GM21367 (cell line): ENCODE measurements at regions not wholly inside any gene's neighbourhood (a gene's known extent, or its start where the extent isn't known, plus 50 kb on each side); places are given as distances from the start of the nearest gene placed in this dataset.

ENCODE experiments used
- ATAC-seq: cut with Tn5 transposase; IDR thresholded peaks from one replicate; pipeline ENCODE4 v1.9.1; 2021; ENCODE audit not compliant: unreplicated experiment

DNA sequence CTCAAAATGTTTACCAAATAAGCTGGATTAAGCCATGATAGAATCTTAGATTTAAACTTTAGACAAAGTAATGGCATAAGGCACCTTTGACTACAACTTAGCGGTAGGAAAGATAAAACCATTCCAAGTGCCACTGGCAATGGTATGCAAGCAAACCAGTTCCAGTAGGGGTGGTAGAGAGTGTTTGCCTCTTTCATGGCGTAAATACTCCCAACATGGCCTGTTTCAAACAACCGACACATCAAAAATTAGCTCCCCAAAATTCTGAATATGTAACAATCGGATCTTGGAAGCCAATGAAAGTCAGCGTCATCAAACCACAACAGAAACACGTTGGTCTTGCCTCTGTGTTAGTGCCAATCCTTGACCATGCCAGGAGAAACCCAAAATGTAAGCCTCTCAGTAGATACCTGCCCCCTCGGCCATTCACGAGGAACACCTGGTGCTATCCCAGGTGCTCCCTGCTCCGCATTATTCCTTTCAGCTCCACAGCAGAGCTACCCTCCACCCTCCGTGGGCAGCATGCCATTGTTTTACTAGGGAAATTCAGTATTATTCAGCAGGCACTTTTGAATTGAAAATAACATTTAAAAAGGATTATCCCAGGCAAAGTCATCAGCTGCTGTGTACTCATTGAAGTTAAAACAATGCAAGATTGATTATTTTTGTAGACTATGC, 307.8 kb upstream of the CDH11 start:
- ATAC-seq: no peak

- no peak for ATAC-seq
Measured at GRCh38 chr16:65426484-65426883, 304.6 kb upstream of the CDH11 start.

DNA sequence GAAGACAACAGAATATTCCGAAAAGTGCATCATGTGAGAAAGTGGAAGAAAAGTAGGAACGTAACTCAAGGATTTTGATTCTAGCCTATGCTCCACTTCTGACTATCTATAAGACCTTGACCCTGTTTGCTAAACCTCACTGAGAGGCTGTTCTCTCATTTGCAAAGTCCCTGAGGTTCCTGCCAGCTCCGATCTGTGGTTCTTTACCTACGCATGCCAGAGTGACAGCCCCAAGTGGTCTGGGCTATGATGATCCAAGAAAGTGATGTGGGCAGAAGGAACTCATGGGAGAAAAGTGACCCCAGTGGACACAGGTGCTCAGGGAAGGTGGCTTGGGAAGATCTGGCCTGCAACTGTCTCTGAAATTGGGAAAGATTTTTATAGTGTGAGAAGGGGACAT, 301.1 kb upstream of the CDH11 start:
- ATAC-seq: no peak

DNA sequence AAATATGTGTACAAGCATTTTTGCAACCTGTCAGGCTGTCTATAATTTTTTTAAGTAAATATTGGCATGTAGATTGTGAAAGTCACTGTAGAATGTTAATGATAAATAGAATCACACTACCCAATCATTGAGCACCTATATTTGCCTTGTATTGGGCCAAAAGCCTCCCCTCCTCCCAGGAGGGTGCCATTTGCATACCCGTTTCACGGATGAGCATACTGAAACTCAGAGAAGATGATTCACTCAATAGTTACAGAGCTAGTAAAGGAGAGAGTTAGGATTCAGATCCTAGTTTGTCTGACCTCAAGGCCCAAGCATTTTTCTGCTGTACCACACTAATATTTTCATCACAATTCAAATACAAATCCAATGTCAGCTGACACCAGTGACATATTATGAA, 299.7 kb upstream of the CDH11 start:
- ATAC-seq: no peak

DNA sequence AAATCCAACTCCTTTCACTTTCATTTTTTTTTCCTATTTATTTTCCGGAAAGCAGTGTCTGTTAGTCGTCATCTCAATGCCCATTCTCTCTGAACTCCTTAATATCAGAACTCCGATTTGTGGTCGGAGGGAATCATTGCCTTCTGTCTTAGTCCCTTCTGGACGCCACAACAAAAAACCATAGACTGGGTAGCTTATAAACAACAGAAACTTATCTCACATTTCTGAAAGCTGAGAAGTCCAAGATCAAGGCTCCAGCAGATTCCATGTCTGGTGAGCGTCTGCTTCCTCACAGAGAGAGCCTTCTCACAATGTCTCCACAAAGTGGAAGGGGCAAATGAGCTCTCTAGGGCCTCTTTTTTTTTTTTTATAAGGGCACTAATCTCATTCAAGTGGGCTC, 296.6 kb upstream of the CDH11 start:
- ATAC-seq: no peak

DNA sequence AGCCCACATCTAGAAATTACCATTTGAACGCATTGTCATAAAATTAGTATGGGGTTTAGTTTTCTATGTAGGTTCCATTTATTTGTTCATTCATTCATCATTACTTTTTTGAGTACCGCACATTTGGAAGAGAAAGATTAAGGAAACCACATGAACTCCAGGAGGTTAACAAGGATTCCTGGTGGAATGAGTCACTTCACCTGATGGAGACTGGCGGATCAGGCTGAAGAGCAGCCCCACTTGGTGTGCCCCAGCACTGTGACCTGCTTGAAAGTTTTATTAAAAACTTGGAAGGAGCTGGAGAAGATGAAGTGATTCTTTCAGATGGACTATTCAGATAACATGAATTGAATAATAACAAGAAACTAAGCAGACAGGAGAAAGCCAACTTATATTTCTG, 293.6 kb upstream of the CDH11 start:
- ATAC-seq: no peak

DNA sequence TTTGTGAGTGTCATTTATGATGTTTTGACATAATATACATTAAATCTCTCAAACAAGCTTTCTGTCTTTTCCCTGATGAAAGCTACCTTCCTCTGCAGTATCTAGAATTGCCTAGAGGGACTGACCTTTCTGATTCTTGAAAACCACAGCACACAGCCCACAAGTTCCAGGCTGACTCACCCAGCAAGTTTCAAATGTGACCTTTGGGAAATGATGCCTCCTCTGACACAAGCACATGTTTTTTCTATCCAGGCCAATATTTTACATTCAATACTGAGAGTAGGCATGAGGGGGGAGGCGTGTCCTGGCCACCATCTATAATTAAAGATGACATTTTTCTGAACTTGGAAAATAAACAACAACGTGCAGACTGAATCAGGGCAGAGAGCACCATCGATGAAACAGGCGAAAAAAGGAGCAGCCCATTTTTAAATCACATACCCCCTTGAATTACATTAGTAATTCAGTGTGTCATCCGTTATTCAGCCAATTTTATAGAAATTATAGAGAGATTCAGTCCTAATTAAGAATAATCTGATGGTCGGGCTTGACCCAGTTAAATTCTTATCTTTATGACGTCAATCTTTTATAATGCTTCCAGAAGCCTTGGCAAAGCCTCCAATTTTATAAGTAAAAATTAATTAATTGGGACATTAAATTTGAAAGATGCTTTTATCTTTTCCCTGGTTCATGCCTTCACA, 292.6 kb upstream of the CDH11 start:
- no peak for ATAC-seq

DNA sequence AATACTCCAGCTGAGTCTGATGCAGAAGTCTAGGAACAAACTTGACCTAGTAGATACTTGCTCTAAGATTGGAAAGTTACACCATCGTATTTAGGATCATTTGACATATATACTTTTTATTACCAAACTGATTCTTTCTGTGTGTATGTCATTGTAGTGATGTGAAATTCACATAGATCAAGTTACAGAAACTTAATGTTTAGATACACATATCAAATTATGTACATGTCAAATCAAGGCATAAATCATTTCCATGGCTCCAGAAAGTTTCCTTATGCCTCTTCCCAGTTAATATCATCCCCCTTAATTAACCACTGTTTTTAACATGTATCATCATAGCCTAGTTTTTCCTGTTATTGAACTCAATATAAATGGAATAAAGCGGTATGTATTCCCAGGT, 292.0 kb upstream of the CDH11 start:
- no peak for ATAC-seq

- no peak for ATAC-seq
Measured at GRCh38 chr16:65410801-65411200, 288.9 kb upstream of the CDH11 start.

GRCh38 chr16:65409510-65409909, 287.6 kb upstream of the CDH11 start:
- no peak for ATAC-seq

DNA sequence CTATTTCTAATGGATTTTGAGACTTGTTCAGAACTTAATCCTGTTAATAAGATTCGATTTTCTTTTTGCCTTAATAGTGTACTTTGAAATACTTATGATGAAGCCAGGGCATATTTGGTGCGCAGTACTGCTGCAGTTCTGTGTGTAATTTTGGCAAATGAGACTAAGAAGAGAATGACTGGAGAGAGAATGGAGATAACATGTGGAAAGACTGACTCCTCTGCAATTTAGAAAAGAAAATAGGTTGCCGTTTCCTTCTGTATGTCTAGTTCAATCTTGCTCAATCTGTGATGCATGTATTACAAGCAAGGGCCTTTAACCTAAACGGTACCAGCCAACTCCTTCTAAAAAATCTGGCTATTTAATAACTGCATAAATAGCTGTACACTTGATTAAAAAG, 285.1 kb upstream of the CDH11 start:
- no peak for ATAC-seq

DNA sequence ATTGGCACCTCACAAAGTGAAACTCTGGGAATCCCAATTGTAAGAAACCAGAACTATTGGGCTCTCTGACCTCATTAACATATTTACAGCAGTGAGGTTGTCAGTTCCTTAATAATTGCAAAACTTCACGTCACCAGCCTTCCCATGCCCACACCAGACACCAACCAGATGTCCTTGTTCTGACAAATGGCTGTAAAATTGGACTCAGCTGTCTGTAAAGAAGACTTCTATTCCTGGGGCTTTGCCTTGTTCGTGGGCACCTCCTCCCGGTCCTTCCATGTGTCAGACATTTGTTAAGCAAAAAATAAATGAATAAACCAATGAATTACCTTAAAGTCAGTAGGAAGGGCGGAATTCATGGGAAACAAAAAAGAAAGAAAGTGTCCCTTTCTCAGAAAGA, 284.3 kb upstream of the CDH11 start:
- no peak for ATAC-seq

DNA sequence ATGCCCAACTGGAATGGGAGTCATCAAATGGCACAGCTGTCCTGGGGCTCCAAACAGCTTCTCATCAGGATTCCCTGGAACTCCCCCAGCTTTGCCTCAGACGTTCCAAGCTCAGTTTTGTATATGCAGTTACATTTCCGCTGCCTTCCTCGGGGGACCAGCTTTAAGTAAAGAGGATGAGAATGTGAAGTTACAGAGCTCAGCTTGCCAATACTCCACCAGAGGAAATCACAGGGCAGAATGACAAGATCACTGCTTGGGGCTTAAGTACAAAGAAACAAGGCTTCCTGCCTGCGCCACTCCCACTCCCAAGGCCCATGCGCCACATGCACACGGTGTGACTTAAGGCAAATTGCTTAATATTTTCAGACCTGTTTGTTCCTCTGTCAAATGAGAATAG, 272.4 kb upstream of the CDH11 start:
- no peak for ATAC-seq

- ATAC-seq: no peak
Measured at GRCh38 chr16:65392806-65393565, 271.1 kb upstream of the CDH11 start.

DNA sequence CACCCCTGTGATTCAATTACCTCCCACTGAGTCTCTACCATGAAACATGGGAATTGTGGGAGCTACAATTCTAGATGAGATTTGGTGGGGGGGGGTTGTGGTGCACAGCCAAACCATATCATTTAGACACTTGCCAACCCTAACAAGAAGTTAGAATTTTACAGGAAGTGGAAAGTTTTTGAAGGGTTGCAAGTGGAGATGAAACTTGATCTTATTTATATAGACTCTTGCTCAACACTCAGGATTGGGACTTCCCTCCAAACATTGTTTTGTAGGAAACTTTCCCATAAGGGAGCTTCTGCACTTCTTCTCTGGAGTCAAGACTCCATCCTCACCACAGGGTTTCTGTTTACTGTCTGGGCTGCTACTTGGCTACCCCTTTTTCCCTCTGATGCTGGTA, 266.7 kb upstream of the CDH11 start:
- ATAC-seq: no peak

DNA sequence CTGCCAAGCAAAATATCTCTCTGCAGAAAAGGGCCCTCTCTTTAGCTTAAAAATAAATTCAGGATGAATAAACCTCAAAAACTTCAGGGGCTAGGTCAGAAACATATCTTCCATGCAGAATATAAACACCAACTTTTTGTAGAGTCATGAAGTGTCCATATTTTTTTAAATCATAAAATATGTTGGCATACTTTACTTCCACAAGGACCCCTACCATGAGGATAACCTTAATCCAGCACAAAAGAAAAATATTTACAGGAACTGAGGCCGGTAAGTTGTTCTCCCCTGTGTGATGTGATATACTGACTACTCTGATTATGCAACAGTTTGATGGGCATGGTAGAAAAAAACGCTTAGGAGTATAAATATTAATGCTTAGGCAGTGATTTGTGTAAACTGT, 264.8 kb upstream of the CDH11 start:
- no peak for ATAC-seq

DNA sequence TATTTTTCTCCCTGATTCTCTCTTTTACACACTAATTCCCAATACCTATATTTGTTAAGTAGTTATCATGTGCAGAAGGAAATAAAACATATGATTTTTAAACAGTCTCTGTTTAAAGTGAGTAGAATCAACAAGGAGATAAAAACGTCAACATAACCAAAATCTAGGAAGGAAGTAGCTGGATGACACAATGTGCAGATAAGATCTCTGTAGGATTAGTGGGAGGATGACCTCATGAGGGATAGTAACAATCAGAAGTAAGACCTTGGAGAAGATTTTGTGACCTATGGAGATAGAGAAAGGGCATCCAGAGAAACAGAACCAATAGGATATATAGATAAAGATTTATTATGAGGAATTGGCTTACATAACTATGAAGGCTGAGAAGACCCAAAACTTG, 262.6 kb upstream of the CDH11 start:
- ATAC-seq: no peak

GRCh38 chr16:65377195-65377594, 255.3 kb upstream of the CDH11 start:
- ATAC-seq: no peak

- ATAC-seq: no peak
Measured at GRCh38 chr16:65376601-65377000, 254.7 kb upstream of the CDH11 start.

- no peak for ATAC-seq
Measured at GRCh38 chr16:65375651-65376050, 253.8 kb upstream of the CDH11 start.

- no peak for ATAC-seq
Measured at GRCh38 chr16:65373097-65373496, 251.2 kb upstream of the CDH11 start.

DNA sequence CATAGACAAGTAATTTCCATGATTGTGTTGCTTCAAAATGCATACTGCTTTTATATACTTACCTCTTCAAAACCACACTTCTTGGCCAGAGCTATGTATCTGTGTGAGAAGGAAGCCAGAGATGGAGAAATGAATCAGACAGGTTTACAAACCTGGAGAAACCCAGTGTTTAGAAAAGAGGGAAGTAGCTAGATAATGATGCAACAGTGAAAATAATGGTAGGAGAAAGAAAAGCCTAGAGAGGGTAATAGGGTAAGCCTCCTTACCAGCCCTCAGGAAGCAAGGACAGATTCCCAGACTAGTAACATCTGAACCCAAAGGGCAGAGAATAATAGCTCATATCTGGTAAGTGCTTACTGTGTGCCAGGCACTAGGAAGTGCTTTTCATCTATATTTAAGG, 250.3 kb upstream of the CDH11 start:
- ATAC-seq: no peak
